GM23338 (cell line): ENCODE measurements at regions not wholly inside any gene's neighbourhood (a gene's known extent, or its start where the extent isn't known, plus 50 kb on each side); places are given as distances from the start of the nearest gene placed in this dataset.

Experiments
- CTCF ChIP-seq, 2 experiments: fragments of 200-600 bp in 1 of 2; sonication (generic) in 1 of 2; conservative IDR thresholded peaks; 2 replicates each; pipeline versions ENCODE4 v1.5.1 to v1.6.1; 2016 to 2017; ENCODE audit warnings: antibody characterized with exemption in 2 of 2, low read depth in 2 of 2, mild to moderate bottlenecking in 2 of 2, moderate library complexity in 1 of 2
- ETS1 ChIP-seq: IDR thresholded peaks from 2 replicates; pipeline ENCODE4 v1.6.1; 2016; ENCODE audit warnings: antibody characterized with exemption
- EZH2 ChIP-seq: fragments of 200-600 bp; sonication (generic); IDR thresholded peaks from one replicate; pipeline ENCODE4 v1.8.0; 2017; ENCODE audit warnings: antibody characterized with exemption, mild to moderate bottlenecking, low read depth; ENCODE audit not compliant: unreplicated experiment
- EZH2phosphoT487 ChIP-seq: fragments of 200-600 bp; sonication (generic); IDR thresholded peaks from one replicate; pipeline ENCODE4 v1.8.1; 2018; ENCODE audit warnings: antibody characterized with exemption; ENCODE audit not compliant: unreplicated experiment
- JUNB ChIP-seq: IDR thresholded peaks from one replicate; pipeline ENCODE4 v1.6.1; 2016; ENCODE audit warnings: antibody characterized with exemption; ENCODE audit not compliant: unreplicated experiment
- POLR2AphosphoS5 ChIP-seq: IDR thresholded peaks from 2 replicates; pipeline ENCODE4 v1.6.1; 2016; ENCODE audit warnings: antibody characterized with exemption, low read depth
- STAT1 ChIP-seq: IDR thresholded peaks from one replicate; pipeline ENCODE4 v1.6.1; 2016; ENCODE audit warnings: antibody characterized with exemption; ENCODE audit not compliant: unreplicated experiment
- ZNF331 ChIP-seq: fragments of 250-450 bp; sonication (Bioruptor Pico); IDR thresholded peaks from 2 replicates; pipeline ENCODE4 v1.5.0; 2020; ENCODE audit warnings: low read depth, mild to moderate bottlenecking, moderate library complexity
- ZNF462 ChIP-seq: fragments of 250-450 bp; sonication (Bioruptor Pico); IDR thresholded peaks from 2 replicates; pipeline ENCODE4 v1.5.0; 2020; ENCODE audit warnings: mild to moderate bottlenecking, moderate library complexity

DNA sequence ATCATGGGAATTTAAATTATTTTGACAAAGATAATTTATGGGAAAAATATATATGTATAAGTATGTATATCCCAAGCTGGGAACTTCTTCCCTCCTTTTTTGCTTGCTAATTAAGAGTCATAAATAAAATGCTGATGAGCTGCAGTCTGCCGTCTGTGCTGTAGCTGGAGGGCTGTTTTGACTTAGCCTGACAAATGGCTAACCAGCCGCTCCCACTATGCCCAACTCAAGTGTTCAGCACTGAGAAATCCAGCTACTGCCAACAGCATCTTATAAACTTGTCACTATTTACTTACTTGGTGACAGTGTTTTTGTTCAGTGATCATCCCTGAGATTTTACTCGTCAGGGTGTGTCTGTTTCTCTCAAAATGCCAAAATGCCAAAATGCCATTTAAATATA, 171.2 kb upstream of the PGRMC2 start (continued):
- TF ChIP-seq ZNF462 (CRISPR knock-in tag) (no peak), EZH2phosphoT487 (no peak), ETS1 (no peak), CTCF (conservative IDR thresholded peaks at IDR 0.05; ENCODE audit: low read depth in 2 of 2) (no peak), ZNF331 (no peak), EZH2 (no peak), STAT1 (no peak), POLR2AphosphoS5 (no peak), JUNB (no peak)
